ENCODE measurements at regions not wholly inside any gene's neighbourhood (a gene's known extent, or its start where the extent isn't known, plus 50 kb on each side); places are given as distances from the start of the nearest gene placed in this dataset.
"Not testable (repeated sequence)": the region's sequence is repeated elsewhere in the genome, so short reads cannot be mapped to it uniquely, and the experiment has no call there.

DNA sequence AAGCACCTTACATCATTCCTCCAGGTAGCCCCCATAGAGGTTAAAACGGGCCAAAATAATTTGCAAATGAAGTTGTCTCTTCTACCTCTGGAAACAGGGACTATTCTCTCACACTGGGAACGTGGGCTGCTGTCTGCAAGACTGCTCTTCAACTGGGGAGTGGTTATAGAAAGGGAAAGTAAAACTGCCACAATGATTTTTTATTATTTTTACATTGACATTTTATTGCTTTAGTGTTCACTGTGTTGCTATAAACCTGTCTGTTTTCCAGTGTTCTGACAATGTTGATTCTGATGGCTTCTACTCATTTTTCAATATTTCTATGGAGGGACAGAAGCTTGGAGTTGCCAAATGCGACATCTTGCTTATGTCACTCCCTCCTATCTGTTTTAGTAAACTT, 115.1 kb upstream of the ANTXRL start:
- H3K4me3 ChIP-seq (ENCODE audit: low read length): no peak overlapping the region
- H3K27ac Mint-ChIP-seq: no peak overlapping the region
- H3K4me1 Mint-ChIP-seq: no peaks in the 10 kb centered on the region
- DNase-seq: no peak
- no peaks in the 10 kb centered on the region for H3K4me1 ChIP-seq (ENCODE audit: control insufficient read depth, insufficient read depth, low read length)
- no peaks in the 10 kb centered on the region for H3K36me3 ChIP-seq (ENCODE audit: control insufficient read depth, insufficient read depth, low read length)
- no peaks in the 10 kb centered on the region for H3K27me3 Mint-ChIP-seq (ENCODE audit: insufficient read depth)
- no peak overlapping the region for H3K9ac ChIP-seq (ENCODE audit: extremely low read depth, low read length, poor library complexity, severe bottlenecking)
- 80 to 85% methylated on average over 2 to 3 of the region's 3 CpGs for WGBS, 2 experiments (ENCODE audit: insufficient coverage in 1 of 2, insufficient read length in 1 of 2)
- no peaks in the 10 kb centered on the region for H3K36me3 Mint-ChIP-seq (ENCODE audit: low read depth)
- no peak overlapping the region for H3K4me3 Mint-ChIP-seq
- peaks cover 10% of the 10 kb centered on the region for H3K9me3 ChIP-seq (ENCODE audit: control insufficient read depth, low read length)
- H3K27ac ChIP-seq (ENCODE audit: low read depth, low read length): no peak overlapping the region
- TF ChIP-seq, protein P1, sequence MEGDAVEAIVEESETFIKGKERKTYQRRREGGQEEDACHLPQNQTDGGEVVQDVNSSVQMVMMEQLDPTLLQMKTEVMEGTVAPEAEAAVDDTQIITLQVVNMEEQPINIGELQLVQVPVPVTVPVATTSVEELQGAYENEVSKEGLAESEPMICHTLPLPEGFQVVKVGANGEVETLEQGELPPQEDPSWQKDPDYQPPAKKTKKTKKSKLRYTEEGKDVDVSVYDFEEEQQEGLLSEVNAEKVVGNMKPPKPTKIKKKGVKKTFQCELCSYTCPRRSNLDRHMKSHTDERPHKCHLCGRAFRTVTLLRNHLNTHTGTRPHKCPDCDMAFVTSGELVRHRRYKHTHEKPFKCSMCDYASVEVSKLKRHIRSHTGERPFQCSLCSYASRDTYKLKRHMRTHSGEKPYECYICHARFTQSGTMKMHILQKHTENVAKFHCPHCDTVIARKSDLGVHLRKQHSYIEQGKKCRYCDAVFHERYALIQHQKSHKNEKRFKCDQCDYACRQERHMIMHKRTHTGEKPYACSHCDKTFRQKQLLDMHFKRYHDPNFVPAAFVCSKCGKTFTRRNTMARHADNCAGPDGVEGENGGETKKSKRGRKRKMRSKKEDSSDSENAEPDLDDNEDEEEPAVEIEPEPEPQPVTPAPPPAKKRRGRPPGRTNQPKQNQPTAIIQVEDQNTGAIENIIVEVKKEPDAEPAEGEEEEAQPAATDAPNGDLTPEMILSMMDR (conservative IDR thresholded peaks at IDR 0.05): no peak
- peaks cover 6% of the 10 kb centered on the region for H3K9me3 Mint-ChIP-seq
- H3K27me3 ChIP-seq (ENCODE audit: control insufficient read depth, insufficient read depth, low read length, poor library complexity, severe bottlenecking): no peaks in the 10 kb centered on the region

DNA sequence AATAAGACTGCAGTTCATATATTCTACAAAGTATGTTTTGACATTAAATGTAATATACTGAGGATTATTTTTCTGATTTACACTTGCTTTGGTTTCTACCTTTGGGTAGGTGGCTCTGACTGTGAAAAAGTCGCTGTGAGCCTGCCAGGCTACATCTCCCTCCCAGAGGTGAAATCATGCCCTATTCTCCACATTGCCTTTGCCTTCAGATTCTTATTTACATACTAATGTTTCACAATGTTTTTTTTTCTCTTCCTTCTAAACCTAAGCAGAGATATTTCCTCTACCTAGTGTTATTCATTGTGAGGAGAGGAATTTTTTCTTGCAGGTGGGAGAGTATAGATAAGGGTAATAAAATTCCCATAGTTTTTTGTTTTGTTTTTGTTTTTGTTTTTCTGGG, 111.5 kb upstream of the ANTXRL start:
- no peak overlapping the region for H3K27ac ChIP-seq (ENCODE audit: low read depth, low read length)
- H3K4me3 Mint-ChIP-seq: no peak overlapping the region
- H3K9me3 Mint-ChIP-seq: peaks cover 4% of the 10 kb centered on the region
- no peaks in the 10 kb centered on the region for H3K27me3 Mint-ChIP-seq (ENCODE audit: insufficient read depth)
- no peaks in the 10 kb centered on the region for H3K4me1 Mint-ChIP-seq
- H3K9me3 ChIP-seq (ENCODE audit: control insufficient read depth, low read length): peaks cover 4% of the 10 kb centered on the region
- H3K36me3 Mint-ChIP-seq (ENCODE audit: low read depth): no peaks in the 10 kb centered on the region
- no peak overlapping the region for H3K27ac Mint-ChIP-seq
- H3K9ac ChIP-seq (ENCODE audit: extremely low read depth, low read length, poor library complexity, severe bottlenecking): no peak overlapping the region
- DNase-seq: no peak
- no peaks in the 10 kb centered on the region for H3K27me3 ChIP-seq (ENCODE audit: control insufficient read depth, insufficient read depth, low read length, poor library complexity, severe bottlenecking)
- 43 to 60% methylated on average over 1 of the region's 1 CpG for WGBS, 2 experiments (ENCODE audit: insufficient coverage in 1 of 2, insufficient read length in 1 of 2)
- H3K4me1 ChIP-seq (ENCODE audit: control insufficient read depth, insufficient read depth, low read length): no peaks in the 10 kb centered on the region
- no peak overlapping the region for H3K4me3 ChIP-seq (ENCODE audit: low read length)
- no peaks in the 10 kb centered on the region for H3K36me3 ChIP-seq (ENCODE audit: control insufficient read depth, insufficient read depth, low read length)
- TF ChIP-seq, protein P1 (conservative IDR thresholded peaks at IDR 0.05): no peak

DNA sequence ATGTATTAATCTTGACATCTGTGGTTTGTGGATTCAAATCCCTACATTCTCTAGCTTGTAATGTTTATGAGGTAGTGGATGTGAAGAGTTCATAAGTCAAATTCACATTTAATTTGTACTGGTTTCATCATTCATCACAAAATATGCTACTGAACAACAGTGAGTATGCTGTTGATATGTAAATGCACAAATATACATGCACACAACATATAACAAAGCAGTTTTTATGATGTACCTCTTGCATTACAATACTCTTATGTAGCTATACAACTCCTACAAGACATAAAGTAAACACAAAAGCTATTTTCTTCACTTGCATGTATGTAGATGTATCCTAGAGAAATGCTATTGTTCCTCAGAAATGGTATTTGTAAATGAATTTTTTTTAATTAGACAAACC, 111.0 kb upstream of the ANTXRL start:
- H3K4me3 Mint-ChIP-seq: no peak overlapping the region
- Histone ChIP-seq H3K9ac (ENCODE audit: extremely low read depth, low read length, poor library complexity, severe bottlenecking) (no peak overlapping the region), H3K4me1 (ENCODE audit: control insufficient read depth, insufficient read depth, low read length) (no peaks in the 10 kb centered on the region), H3K36me3 (ENCODE audit: control insufficient read depth, insufficient read depth, low read length) (no peaks in the 10 kb centered on the region), H3K27me3 (ENCODE audit: control insufficient read depth, insufficient read depth, low read length, poor library complexity, severe bottlenecking) (no peaks in the 10 kb centered on the region), H3K27ac (ENCODE audit: low read depth, low read length) (no peak overlapping the region), H3K9me3 (ENCODE audit: control insufficient read depth, low read length) (peaks cover 1% of the 10 kb centered on the region), H3K4me3 (ENCODE audit: low read length) (no peak overlapping the region)
- no peaks in the 10 kb centered on the region for H3K27me3 Mint-ChIP-seq (ENCODE audit: insufficient read depth)
- no peaks in the 10 kb centered on the region for H3K4me1 Mint-ChIP-seq
- no peak overlapping the region for H3K27ac Mint-ChIP-seq
- TF ChIP-seq, protein P1 (conservative IDR thresholded peaks at IDR 0.05): no peak
- no peaks in the 10 kb centered on the region for H3K9me3 Mint-ChIP-seq
- no peak for DNase-seq
- no peaks in the 10 kb centered on the region for H3K36me3 Mint-ChIP-seq (ENCODE audit: low read depth)

DNA sequence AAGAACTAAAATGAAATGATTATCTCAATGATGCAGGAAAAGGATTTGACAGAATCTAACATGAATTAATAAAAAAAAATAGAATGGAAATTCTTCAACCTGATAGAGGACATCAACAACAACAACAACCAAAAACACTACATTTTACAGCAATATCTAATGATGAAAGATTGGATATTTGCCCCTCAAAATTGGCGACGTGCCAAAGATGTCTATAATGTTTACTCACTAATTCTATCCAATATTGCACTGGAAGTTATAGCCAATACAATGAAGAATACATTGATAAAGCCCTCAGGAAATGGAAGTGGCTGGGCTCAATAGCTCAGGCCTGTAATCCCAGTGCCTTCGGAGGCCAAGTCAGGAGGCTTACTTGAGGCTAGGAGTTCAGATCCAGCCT, 99.4 kb upstream of the ANTXRL start:
- H3K9ac ChIP-seq (ENCODE audit: extremely low read depth, low read length, poor library complexity, severe bottlenecking); H3K27ac ChIP-seq (ENCODE audit: low read depth, low read length); H3K36me3 ChIP-seq (ENCODE audit: control insufficient read depth, insufficient read depth, low read length); H3K9me3 ChIP-seq (ENCODE audit: control insufficient read depth, low read length); H3K4me3 Mint-ChIP-seq; H3K4me1 Mint-ChIP-seq; H3K9me3 Mint-ChIP-seq; H3K27me3 Mint-ChIP-seq (ENCODE audit: insufficient read depth); H3K27me3 ChIP-seq (ENCODE audit: control insufficient read depth, insufficient read depth, low read length, poor library complexity, severe bottlenecking); H3K27ac Mint-ChIP-seq; H3K4me3 ChIP-seq (ENCODE audit: low read length); H3K36me3 Mint-ChIP-seq (ENCODE audit: low read depth); DNase-seq; H3K4me1 ChIP-seq (ENCODE audit: control insufficient read depth, insufficient read depth, low read length): not testable (repeated sequence)
- 93 to 99% methylated on average over 3 of the region's 3 CpGs for WGBS, 2 experiments (ENCODE audit: insufficient coverage in 1 of 2, insufficient read length in 1 of 2)

Measured in endodermal cell (in vitro differentiated cells).